ENCODE measurements at regions not wholly inside any gene's neighbourhood (a gene's known extent, or its start where the extent isn't known, plus 50 kb on each side); places are given as distances from the start of the nearest gene placed in this dataset.

DNA sequence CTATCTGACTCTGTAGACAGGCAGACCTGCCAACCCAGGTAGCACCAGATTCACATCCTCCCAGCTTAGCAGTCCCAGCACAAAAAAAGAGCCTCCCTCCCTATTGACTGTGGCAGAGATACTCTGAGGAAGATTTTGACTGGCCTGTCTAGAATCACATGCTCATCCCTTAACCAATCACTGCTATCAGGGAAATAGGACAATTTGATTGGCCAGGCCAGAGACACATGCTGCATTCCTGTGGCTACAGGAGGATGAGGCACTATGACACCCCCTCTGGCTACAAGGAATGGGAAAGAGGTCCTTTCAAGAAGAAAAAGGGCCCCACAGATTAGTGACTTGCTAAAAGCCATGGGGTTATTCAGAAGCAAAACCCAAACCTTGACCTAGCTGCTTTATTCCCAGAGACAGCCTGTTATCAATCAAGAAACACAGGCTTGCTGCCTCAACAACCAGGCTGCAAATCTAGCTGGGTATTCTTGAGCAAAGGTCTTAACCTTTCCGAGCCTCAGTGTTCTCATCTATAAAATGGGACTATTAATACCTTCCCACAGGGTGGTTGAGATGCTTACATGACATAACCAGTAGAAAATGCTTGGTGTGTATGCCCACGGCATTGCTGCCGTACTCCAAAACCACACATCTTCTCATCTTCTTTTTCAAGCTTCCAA is 147.6 kb downstream of the BCOR start:
- no peak for DNase-seq (ENCODE audit: low read depth in 1 of 2, low spot score in 1 of 2)

DNA sequence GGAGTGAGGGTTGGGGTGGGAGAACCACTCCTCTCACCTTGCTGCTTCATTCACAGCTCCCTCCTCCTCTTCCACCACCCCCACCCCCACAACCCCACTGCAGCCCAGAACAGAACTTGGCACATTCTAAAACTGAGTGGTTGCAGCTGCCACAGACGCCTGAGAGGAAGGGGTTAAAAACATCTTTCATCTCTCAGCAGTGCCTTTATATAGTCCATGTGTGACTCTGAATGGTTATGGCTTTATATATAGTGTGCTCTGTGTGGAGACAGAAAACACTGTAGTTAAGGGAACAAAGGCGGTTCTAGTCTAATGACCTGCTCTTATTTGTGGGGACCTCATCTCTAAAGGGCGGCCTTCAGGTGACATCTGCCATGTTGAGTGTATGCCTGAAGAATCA is 144.8 kb downstream of the BCOR start:
- DNase-seq (ENCODE audit: low read depth in 1 of 2, low spot score in 1 of 2): no peak

DNA sequence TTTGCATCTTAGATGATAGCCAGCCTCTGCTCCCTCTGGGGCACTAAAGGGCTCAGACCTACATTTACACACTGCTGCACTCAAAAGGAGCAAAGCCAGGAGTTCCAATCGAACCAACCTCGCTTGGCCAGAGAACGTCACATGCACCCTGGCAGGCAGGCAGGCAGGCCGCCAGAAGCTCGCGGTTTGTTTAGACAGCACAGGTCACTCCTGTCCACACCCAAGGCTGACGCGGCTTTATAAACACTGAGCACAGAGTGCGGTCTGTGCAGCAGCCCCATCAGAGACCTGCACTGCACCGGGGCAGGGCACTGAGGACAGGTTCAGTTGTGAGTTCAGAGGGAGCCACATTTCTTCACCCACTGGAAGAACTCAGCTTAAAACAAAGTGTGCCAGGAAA is 143.9 kb downstream of the BCOR start:
- DNase-seq (ENCODE audit: low read depth in 1 of 2, low spot score in 1 of 2): no peak

DNA sequence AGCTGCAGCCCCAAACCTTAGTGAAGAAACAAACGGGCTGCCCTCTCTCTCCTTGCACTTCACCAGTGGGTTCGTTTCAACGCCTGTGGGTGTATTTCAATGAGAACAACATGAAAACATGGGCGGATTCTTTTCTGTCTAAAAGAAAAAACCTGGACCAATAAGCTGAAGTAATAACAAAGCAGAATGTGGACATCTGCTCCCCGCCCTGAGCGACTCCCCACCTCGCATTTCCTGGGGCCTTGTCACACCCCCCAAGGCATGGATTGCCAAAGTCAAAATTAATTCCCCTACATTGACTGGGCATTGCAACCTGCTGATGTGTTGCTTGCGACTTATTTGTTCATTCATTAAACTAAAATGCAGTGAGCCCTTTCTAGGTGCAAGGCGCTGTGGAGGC is 142.9 kb downstream of the BCOR start:
- DNase-seq (ENCODE audit: low read depth in 1 of 2, low spot score in 1 of 2): no peak

DNA sequence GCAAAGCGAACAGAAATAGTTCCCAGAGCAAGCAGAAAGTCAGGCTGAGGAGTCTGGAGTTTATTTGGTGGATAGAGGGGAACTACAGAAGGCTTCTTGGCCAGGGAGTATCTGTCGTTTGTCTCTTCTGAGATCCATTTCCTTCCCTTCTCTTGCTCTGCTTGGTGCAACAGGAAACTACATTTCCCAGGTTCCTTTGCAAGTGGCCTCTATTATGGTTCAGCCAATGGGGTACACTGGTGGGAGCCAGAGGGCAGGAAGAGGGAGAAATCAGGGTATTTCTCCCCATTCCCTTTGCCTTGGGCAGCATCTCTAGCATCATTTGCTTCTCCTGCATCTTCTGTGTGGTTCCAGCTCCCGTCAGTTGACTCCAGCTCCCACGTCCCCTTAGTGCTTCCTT is 142.1 kb downstream of the BCOR start:
- DNase-seq (ENCODE audit: low read depth in 1 of 2, low spot score in 1 of 2): no peak

DNA sequence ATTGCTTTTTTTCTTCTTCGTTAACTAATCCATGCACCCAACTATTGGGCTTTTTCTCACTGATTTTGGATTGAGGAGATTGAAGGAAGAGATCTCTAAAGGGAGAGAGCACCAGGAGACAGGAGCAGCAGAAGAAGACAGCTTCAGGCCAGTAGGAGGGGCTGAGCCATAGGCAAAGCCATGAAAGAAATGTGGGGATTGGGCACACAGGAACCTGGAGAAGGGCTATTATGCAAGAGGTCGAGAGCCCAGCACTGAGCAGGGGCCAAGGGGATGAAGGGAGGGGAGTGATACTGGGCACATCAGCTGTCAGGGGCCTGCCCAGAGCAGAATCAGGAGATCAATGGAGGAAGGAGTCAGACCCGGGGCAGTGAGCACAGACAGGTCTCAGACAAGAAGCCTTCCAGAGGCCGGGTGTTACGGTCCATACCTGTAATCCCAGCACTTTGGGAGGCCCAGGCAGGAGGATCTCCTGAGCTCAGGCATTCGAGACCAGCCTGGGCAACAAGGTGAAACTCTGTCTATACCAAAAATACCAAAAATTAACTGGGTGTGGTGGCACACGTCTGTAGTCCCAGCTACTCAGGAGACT is 140.9 kb downstream of the BCOR start:
- no peak for DNase-seq (ENCODE audit: low read depth in 1 of 2, low spot score in 1 of 2)

DNA sequence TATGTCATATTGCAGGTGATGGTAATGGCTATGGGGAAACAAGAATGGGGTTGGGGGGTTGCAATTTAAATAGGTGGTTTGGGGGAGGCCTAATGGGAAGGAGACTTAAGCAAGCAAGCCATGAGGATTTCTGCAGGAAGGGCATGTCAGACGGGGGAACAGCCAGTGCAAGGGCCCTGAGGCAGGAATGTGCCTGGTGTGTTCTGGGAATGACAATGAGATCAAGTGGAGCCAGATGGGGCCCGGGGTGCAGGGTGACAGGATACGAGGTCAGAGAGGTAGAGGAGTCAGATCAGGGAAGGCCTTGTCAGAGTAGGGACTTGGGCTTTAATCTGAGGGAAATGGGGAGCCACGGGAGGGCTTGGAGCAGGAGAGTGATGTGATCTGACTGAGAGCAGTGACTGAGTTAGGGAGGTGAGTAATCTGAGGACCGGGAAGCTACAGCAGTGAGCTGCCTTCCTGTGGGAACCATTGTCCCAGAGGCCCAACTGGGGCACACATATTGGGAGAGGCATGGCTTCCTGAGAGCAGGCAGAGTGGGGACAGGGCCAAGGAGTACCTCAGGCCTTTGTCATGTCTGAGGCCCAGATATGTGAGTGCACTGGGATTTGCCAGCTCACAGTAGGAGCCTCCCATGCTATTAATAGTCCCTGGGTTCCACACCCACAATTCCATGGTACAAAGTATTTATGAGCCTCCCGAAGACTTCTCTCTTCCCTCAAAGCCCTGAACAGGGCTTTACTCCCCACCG is 139.8 kb downstream of the BCOR start:
- DNase-seq (ENCODE audit: low read depth in 1 of 2, low spot score in 1 of 2): no peak

DNA sequence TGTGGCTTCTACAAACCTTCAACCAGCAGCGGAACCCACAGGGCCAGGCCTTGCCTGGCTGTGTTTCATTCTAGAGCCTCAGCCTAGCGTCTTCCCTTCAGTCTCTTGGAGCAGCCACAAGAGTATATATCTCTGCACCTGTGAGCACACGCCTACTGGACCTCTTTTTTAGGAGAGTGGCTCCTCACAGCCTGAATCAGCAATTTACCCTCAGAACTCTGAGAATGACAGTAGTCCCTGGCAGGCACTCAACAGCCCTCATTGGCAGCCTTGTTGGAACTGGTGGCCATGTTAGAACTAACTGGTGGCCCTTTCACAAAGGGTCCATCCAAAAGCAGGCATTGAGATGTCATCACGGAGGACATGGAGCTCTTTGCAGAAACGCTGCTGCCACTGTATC is 138.9 kb downstream of the BCOR start:
- DNase-seq (ENCODE audit: low read depth in 1 of 2, low spot score in 1 of 2): no peak

DNA sequence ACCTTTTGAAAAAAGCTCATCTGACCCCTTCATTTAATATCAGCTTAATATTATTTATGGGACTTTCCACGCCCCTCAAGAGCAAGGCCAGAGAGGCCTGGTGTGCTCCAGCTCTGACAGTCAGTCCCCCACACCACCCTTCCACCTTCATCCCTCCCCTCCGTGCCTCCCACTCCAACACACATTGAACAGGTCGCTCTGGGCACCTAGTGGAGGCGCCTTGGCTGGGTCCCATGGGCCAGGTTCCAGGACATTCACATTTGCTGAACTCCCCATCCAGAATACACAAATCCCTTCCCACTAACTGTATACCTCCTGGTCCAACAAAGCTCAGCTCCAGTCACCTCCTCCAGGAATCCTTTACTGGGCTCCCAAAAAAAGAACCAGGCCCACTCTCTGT is 137.5 kb downstream of the BCOR start:
- no peak for DNase-seq (ENCODE audit: low read depth in 1 of 2, low spot score in 1 of 2)

DNA sequence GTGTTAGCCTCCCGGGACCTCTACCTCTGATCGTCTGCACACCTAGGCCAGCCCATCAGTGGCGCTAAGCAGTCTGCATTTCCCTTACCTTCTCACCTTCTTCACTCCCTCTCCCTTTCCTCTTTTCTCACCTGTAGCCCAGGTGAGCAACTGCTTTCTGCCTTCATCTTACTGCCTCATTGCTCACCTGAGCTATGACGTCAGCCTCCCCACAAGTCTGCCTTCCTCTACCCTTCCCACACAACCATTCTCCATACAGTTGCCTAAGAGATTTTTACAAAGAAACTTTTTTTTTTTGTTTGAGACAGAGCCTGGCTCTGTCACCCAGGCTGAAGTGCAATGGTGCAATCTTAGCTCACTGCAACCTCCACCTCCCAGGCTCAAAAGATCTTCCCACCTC is 136.3 kb downstream of the BCOR start:
- DNase-seq (ENCODE audit: low read depth in 1 of 2, low spot score in 1 of 2): no peak

DNA sequence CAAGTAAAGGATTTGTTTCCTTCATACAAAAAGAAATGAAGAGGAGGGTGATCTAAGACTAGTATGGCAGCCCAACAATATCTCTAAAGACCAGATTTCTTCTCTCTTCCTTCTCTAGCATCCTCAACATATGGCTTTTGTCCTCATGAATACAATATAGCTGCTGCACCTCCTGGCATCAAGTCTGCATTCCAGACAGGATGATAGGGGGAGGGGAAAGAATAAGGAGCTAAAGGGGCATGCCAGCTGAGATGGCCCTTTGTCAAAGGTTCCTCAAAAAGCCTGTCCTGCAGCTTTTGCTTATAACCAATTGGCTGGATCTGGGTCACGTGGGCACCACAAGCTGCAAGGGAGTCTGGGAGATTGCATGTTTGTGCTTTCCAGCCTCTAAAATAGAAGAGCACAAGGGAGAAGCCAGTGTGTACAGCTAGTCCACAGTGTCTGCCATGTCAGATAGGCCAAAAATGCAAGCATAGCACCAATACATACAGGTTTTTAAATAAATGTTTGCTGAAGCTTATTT is 132.6 kb downstream of the BCOR start:
- DNase-seq (ENCODE audit: low read depth in 1 of 2, low spot score in 1 of 2): no peak

DNA sequence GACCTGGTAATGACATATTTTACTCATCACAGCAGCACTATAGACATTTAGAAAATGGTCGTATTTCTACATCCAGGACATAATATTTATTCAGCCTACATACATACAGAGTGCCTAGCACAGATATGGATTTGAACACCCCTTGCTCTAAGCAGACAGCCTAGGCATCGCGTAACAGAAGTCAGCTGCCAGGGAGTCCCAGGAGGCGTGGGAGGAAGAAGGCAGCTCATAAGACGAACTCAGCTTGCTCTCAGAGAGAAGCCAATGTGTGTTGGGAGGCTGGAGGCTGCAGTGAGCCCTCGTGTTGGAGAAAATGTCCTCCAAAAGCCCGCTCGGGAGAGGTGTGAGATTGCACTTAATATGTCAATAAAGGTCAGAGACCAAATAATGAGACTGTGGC is 131.6 kb downstream of the BCOR start:
- DNase-seq (ENCODE audit: low read depth in 1 of 2, low spot score in 1 of 2): no peak

DNA sequence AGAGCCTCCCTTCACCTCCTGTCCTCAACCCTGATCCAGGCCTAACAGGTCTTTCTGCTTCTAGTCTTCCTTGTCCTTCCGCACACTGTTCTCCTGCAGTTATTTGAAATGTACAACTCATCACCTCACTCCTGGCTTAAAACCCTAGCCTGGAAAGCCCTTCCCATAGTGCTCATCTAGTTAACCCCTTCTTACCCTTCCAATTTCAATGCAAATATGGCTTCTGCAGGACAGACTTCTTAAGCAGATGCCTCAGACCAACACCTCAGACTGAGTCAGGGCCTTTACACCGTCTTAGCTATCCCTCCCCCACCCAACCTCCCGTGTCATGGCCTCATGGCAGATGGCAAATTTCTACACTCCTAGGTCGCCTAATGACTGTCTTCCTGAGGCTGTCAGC is 130.4 kb downstream of the BCOR start:
- no peak for DNase-seq (ENCODE audit: low read depth in 1 of 2, low spot score in 1 of 2)

DNA sequence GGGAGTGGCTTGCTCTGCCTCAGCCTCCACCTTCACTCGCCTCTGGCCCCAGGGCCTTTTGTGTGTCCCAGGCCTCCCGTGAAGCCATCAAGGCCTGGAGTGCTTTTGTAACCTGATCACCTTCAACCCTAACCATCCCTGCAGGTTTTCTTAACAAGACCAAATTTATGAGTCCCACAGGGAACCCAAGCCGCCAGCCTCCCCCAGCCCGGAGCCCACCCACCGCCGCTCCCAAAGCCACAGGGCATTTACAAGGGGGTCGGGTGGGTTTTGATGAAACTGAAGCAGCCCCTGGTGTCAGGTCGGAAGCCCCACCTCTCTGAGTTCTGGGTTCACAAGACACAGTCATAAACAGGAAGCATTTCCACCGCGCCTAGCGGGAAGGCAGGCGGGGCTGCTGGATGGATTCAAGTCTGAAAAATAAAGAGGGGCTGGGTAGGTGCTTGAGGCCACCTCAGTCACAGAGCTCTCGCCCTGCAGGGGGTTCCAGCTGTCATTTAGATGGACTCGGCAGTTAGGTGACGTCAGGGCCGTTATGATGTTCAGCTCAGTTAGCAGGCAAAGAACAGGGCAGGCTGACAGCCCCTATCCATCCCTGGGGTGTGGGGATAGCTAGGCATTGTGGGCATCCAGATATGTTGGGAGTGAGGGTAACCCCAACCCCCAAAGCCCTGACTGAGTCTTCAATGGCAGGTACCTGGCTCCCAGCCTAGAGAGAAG is 128.5 kb downstream of the BCOR start:
- DNase-seq (ENCODE audit: low read depth in 1 of 2, low spot score in 1 of 2): peak in 1 of 2 donors; percentile 4

DNA sequence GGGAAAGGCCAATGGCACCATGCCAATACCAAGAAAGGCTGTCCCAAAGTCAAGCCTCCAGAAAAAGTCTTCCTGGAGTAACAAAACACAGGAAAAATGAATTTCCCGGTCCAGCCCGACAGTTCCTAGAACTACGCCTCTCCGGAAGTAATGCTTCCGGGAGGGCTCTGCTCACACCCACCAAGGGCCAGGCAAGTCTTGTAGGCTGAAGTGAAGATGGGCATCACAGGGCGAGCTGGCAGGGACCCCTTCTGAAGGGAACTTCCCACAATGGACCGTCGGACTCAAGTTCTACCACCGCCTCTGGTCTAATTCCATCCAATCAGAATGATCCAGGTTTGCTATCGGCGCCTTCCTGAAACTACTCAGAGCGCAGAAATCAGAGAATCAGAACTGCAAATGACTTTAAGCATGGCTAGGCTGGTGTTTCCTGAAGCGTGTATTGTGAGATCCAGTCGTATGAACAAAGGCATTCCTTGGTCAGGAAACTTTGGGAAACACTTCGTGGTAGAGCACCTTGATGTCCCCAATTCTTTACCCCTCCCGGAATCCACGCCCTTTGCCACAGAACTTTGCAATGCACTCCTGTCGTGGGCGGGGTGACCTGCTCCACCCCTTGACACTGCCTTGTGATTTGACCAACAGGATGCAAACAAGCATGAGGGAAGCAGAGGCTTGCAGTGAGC is 127.8 kb downstream of the BCOR start:
- DNase-seq (ENCODE audit: low read depth in 1 of 2, low spot score in 1 of 2): no peak

DNA sequence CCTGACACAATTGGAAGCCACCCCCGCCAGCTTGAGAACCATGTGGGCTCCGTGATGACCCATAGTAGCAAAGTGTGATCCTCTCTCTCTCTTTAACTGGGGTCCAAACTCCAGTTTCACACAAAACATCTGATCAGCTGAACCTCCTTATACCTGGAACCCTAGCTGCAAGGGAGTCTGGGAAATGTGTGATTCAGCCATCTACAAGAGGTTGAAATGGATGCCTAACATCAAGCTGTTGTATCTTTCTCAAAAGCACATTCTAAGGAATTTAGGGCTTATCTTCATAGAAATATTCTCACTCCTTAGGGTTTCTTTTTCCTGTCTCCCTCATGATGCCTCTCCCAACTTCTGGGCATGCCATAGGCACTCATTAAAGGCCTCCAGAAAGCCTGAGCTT is 126.0 kb downstream of the BCOR start:
- no peak for DNase-seq (ENCODE audit: low read depth in 1 of 2, low spot score in 1 of 2)

DNA sequence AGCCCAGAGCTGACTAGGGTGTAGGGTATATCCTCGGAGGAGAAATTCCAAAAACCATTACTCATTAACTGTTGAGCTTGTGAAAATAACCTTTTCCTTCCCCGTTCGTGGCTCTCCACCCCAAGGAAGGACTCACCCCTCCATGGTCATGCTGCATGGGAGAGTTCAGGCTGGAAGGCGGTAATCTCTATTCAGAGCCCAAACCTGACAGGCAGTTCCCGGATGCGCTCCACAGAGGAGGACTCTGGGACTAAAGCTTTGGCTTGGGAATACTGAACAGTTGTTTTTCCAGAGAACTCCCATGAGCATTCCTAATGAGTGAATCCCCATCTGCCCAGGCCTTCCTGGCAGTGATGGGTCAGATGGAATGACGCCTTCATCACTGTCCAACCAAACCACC is 125.4 kb downstream of the BCOR start:
- no peak for DNase-seq (ENCODE audit: low read depth in 1 of 2, low spot score in 1 of 2)

DNA sequence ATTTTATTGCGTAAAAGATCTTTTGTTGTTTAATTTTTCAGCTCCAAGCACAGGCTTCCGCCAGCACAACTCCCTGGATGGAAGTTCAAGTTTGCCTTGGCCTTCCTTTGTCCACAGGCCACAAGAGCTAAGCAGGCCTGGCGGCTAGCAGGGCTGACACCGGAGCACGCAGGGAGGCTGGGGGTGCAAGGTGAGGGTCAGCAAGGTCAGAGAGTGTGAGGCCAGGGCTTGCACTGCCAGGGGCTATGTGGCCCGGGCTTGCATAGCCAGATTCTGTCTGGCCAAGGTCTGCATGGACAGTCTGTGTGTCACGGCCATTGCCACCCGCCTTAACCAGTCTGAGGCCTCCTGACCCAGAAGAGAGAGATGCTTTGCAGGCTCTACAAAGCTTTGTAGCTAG is 123.9 kb downstream of the BCOR start:
- DNase-seq (ENCODE audit: low read depth in 1 of 2, low spot score in 1 of 2): no peak

DNA sequence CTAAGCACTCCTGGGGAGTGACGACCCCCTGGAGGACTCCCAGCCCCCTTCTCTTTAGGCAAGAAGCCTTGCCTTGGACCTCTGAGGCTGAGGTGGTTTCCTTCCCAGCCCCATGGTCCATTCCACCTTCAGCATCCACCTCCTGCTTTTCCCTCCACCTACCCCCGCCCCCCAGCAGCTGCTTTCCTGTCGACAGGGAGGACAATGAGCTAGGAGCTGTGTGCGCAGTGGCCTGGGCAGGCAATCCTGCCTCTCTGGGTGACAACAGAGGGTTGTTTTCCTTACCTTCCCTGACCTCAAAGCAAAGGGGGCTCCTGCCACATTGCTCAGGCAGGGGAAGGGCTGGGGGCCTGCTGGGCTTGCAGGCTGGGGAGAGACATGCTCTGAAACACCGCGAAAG is 123.5 kb downstream of the BCOR start:
- no peak for DNase-seq (ENCODE audit: low read depth in 1 of 2, low spot score in 1 of 2)

DNA sequence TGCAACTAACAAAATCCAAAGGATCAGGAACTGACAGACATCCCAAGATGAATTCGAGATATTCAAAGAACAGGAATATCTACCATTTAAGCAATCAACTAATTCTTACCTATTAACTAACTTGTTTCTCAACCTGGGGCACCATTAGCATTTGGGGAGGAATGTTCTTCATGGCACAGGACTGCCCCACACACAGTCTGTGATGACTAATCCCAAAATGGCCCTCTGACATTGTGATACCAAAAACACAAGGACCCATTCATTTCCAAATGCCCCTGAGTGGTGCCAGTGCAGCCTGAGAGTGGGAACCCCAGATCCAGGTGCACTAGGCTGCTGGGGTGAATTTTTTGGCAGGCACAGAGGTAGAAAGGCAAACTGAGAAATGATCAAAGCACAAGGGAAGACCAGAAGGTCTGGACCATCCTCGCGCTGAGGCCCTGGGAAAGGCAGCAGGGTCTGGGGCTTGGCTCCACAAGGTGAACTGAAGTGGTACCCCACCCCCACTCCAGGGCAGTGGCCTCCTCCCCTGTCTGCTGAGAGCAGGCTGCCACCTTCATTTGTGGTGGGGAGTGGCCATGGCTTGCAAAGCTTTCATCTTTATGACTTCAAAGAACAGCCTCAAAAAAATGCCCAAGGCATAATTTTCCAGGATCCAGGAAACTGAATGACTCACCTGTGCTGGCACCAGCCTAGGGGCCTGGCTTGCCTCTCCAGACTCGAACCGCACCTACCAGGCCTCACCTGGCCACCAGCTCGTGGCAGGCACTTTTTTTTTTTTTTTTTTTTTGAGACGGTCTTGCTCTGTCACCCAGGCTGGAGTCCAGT is 122.4 kb downstream of the BCOR start:
- no peak for DNase-seq (ENCODE audit: low read depth in 1 of 2, low spot score in 1 of 2)
